ENCODE measurements at regions not wholly inside any gene's neighbourhood (a gene's known extent, or its start where the extent isn't known, plus 50 kb on each side); places are given as distances from the start of the nearest gene placed in this dataset.
"Not testable (repeated sequence)": the region's sequence is repeated elsewhere in the genome, so short reads cannot be mapped to it uniquely, and the experiment has no call there.

DNA sequence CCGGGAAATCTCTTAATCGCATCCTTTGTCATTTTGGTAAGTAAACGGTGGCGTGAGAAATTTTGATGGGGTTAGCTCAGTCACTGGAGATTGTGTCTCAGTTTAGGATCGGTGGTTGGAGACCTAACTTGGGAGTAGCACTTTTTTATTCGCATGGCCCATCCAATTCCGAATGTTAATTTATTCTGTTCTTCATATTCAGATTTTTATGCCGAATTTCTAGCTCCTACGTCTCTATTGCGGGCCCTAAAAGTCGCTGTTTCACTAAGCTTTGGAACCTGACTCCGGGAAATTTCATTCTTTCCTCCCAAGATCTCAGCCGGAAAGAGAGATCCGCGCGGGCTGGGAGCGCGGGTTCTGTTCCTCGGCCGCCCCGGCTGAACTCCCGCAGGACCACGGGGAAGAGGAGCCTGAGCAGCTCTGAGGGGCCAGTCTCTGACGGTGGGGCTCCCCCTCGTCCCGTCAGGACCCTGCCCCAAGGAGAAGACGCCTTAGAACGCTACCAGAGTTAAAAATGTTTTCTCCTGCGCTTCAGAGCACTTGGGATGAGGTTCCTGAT, 279.7 kb downstream of the FAM72C start:
- no peak for DNase-seq

DNA sequence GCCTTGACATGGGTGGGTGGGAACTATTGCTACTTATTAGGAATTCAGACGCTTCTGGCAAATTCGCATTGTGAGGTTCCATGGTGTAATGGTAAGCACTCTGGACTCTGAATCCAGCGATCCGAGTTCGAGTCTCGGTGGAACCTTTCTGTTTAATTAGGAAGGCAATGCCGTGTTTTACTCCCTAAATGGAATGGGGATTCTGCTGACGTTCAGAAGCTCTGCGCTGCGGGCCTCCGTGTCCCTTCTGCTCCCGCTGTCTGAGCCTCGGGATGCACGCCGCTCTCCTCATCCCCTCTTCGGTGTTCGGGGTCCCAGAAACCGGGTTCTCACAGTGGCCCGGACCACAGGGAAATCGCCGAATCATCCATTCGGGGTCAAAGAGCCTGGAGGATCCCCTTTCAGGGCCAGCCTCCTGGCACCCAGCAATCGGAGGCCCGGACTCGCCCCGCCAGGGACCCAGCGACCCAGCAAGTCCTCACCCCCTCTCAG, 280.3 kb downstream of the FAM72C start:
- DNase-seq = no peak

DNA sequence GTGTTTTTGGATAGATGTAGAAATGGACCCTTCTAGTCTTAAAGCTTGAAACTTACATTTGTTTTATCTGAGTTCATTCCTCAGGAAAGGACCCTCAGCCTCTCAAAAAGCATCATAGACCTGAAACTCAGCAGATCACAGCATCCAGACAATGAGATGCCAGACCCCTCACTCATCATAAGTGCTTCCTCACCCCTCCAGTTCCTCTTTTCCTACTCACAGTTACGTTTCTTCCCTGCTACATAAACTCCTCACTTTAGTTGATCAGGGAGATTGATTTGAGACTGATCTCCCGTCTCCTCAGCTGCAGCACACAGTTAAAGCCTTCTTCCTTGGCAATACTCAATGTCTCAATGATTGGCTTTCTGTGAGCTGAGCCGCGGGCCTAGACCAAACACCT, 282.0 kb downstream of the FAM72C start:
- no peak for DNase-seq

DNA sequence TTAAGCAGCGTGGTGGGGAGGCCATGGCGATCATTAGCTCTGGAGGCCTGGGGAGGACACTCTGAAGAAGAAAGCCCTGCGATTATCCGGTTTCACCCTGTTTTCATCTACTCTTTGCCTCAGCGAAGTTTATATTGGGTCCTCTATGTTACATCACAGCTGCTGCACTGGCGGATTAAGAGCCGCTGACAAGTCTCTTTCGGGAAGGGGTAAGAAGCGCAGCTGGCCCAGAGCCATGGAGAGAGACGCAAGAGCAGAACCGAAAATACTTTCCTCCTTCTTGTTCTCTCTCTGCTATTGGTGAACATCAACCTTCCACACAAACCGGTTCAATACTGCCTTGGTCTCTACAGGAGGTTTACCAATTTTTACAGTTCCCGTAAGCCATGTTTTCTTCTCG, 291.5 kb downstream of the FAM72C start:
- DNase-seq = no peak

DNA sequence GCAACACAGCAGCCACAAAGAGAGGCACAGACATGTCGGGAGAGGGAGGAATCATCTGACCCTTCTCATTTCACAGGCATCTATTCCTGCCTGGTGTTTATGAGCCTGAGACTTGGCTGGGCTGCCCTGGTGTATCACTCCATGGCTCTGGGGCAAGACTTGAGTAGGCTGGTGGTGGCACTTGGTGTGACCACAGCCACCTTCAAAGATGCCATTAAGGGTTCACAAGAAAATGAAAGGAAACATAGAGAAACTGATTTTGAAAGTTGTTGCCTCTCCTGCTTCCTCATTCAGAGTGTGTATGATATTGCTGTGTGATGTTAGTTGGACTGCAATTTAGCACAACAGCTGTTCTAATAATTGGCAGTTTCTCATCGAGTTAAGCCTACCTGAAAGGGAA, 298.8 kb downstream of the FAM72C start:
- no peak for DNase-seq

DNA sequence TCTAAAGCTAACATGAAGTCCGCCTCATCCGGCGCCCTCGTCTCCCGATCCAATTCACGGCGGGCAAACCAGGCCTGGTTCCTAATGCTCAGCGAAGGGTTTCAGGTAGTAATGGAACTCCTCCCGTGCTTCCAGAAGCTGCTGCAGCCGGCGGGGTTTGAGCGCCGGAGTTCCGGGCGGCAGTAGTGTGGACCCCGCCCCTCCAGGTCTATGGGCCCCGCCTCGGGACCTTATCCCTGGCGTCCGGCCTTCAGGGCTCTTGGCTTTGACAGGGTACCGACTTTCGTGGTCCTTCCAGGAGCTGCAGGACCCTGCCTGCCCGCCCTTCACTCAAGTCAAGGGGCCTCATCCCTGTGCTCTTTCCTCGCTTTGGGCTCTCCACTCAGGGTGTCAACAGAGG, 304.1 kb downstream of the FAM72C start:
- no peak for DNase-seq

DNA sequence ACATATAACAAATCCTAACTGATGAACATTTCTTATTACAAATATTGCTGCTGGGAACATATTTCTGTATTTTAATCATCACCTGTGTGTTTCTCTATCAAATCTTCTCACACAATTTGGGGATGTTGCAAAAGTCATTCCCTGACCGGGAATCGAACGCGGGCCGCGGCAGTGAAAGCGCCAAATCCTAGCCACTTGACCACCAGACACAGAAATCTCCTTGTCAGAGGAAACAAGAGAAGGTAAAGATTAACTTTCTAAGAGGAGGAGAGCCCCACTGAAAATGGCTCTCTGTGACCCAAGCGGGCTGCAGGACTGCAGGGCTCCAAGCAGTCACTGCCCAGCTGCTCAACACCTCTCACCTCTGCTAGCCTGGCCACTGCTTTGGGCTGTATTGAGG, 304.9 kb downstream of the FAM72C start:
- DNase-seq = no peak

DNA sequence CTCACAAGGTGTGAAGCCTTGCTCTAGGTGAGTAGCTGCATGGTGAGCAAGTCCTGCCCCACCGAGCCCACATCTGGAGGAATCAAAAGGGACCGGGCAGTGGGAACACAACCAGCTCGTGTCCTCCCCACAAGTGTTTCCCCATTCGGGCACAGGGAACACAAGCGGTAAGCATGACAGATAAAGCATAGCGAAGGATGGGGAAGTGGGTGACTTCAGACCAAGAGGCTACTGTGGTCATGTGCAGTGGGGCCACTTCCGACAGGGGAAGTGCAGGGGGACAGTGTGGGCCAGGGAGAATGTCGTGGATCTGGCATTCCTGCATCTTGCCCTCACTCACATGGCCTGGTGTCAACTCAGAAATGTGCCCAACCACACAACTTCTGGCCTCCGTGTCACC, 306.2 kb downstream of the FAM72C start:
- no peak for DNase-seq

DNA sequence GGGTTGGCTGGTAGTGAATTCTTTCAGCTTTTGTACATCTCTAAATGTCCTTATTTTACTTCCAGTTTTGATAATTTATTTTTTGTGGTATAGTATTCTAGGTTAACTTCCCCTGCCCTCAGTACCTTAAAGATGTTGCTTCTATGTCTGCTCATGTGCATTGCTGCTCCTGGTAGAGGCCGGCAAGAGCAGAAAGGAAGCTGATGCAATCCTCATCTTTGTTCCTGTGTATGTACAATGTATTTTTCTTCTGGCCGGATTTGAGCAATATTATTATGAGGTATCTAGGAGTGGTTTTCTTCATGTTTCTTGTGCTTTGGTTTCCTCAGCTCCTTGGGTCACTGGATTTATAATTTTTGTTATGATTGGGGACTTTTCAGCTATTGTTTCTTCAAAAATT, 308.7 kb downstream of the FAM72C start:
- DNase-seq = not testable (repeated sequence)

DNA sequence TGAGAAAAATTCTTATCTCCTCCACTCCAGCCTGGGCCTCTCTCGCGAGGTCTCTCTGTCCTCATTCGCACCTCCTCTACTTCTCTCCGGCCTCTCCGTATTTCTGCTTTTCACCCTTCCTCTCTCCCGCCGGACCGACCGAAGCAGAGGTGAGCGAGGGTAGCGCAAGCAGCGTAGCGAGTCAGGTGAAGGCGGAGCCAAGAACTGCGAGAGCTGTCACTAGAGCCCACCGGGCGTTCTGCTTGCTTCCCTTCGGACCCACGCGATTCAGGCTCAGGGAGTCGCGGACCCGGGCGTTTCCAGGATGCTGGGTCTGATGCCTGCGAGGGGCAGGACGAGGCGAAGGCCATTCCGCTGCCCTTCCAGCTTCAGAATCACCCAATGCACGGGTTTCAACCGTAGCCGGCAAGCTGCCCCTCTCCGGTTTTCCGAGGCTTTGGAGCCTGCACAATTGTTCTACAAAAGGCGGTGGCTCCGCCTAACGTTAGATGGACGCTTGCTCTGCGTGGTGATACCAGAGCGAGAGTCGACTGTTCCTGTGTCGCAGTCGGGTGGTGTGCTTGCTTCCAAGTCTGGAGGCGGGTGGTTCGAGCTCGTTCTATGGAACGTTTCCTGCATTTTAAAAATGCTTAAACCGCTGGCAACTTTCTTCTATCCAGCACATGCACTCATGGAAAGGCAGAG, 310.2 kb downstream of the FAM72C start:
- DNase-seq = no peak

DNA sequence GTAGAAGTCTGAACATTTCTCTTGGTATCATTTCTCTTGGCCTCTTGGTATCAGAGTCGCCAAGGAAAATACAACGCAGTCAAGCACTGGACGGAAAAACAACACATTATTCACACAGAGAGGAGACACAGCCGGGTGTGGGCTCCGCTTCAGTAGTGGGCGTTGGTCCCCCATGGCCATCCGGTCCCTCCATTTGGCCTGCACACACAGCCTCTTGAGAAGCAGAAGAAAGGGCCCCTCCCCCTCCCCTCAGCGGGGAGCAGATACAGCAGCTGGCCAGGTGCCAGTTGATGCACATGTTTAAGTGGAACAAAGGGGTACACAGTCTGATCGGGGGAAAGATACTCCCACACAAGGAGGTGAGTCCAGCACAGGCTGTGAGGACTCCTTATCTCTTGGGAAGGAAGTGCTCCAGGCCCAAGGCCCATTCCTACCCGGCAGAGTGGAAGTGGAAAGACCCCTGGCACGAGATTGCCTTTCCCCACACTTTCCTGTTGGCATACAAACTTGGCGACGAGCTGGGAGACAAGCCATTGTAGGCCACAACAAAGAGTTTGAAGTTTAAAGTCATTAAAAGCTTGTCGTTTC, 311.3 kb downstream of the FAM72C start:
- DNase-seq = no peak

DNA sequence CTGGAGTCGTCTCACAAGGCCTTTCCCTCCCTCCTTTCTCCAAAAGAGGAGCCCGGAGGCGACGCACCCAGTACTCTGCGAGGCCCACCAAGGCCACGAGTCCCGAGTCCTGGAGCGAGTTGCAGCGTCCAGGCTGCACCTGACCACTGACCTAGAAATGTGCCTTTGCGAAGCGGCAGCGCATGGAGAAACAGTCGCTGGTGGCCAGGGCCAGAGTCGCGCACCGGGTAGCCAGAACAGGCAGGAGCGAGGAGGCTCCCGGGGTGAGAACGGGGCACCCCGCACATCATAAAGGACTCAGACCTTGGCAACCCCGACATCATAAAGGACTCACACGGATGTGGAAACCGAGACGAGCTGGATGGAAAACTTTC, 318.4 kb downstream of the FAM72C start:
- DNase-seq = no peak

DNA sequence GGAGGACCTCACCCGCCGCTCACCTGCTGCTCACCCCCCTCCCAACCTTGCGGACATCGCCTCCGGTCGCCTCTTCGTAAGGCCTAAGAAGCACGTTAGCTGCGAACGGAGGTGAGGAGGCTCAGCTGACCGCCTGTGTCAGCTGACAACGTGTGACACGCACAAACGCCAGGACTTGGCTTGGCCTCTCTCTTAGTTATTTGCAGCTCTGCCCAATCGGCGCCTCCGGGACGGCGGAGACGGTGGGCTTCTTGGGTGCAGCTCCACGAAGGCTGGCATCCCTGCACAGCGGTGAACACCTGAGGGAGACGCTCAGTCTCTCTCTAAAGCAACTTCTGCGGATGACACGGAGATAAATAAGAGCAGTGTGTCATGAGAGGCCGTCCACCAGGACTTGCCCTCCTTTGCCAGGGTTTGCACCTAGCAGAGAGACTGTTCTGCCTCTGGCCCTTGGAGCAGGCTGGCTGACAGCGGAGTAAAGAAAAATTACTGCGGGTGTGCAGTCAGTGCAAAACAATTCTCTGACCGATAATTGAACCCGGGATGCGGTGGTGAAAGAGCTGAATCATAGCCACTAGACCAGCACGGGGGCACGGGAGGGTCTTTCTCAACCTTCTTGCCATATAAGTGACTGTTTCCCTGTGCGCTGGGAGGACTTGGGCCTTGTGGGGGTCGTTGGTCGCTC, 318.9 kb downstream of the FAM72C start:
- no peak for DNase-seq

DNA sequence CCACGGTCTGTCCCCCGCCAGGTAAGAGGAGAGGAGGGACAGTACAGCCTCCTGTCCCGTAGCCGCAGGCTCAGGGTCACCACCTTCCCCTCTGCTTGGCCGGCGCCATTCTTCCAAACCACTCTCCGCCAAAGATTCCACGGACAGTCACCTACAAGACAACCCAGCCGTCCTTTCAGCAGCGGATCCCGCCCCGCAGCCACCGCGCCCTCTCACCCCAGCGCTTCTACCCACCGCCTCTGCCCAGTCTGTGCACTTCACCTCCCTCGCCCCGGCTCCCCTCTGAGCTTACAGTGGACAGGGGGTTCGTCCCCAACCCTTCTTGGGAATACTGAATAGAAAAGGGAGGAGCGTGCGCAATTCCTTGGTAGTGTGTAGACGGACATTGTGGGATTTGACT, 319.6 kb downstream of the FAM72C start:
- no peak for DNase-seq

DNA sequence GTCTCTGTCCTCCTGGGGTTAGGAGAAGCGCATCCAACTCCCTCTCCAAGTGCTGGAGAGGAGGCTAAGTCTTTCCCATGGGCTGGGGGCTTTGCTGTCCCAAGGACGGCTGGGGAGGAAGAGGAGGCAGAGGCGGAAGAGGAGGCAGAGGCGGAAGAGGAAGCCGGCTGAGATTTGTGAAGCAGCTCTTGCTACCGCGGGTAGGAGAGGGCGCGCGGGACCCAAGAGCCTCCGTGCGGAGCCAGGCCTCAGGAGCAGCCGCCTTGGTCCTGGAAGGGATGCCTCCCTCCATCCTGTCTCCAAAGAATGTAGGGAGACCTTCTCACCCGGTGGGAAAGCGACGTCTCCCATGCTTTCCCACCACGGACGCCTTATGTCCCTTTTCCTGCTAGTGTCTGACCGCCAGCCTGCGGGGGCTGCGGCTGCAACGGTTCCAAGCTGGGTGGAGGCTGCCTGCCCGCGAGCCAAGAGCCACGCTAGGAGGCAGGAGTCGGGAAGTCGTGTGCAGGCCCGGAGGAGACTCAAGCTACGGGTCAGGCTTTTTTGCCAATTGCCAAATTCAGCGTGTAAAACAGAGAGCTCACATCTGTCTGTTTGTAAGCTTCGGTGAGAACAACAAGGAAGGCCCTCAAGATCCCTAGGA, 320.3 kb downstream of the FAM72C start:
- no peak for DNase-seq

DNA sequence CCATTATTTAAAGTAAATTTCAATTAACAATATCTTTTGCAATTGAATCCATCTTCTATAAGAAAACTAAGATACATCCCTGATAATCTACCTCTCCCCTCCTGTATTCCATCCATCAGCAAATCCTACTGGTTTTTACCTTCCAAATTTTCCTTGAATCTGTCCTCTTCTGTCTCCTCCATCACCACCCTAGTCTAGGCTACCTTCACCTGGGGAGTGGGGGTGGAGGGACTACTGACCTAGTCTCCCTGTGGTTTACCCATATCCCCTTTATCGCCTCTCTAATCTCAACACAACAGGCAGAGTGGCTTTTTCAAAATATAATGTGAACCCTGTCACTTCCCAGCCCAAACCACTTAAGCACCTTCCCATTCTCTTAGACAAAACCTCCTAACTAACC, 327.8 kb downstream of the FAM72C start:
- DNase-seq = not testable (repeated sequence)

DNA sequence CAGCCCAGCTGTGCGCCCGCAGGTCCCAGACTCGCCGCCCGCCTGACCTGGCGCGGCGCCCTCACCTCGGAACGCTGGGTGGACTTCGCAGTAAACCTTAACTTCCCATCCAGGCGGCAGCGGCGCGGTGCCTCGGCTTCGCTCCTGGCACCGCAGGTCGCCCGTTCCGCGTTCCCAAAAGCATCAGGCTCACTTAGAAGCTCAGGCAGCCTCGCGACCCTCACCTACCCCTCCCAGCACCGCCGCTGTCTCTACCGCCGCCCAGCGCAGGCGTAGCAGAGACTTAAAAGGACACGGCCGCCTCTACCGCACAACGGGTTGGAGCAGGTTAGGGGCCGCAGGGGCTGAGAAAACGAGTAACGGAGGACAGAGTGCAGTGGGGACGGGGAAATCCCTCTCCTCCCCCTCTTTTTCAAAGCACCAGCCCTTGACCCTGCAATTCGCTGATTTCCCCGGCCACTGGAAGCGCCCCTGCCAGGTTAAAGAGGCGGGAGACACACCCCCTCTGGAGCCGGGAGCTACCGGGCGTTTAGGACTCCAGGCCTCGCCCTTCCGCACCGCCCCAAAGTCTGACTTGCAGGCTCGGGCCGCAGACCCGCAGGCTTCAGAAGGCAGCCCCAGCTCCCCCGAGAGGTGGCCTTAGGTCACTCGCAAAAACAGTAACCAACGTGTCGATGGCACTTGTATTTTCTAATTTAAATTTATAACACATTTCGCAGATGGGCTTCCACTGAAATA, 328.5 kb downstream of the FAM72C start:
- DNase-seq = no peak

DNA sequence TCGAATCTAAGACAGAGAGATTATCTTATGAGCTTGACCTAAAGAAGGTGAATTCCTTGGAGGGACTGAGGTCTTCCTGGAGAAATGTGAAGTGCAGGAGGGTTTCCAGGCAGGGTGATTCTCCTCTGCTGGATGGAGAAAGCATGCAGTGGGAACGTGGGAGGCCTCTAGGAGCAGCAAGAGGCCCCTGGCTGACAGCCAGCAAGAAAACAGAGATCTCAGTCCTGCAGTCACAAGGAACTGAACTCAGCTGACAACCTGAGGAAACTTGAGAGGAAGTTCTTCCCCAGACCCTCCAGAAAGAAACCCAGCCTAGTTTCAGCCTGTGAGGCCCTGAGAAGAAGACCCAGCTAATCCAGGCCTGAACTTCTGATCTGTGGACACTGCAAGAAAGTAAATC, 345.9 kb downstream of the FAM72C start:
- DNase-seq = no peak

DNA sequence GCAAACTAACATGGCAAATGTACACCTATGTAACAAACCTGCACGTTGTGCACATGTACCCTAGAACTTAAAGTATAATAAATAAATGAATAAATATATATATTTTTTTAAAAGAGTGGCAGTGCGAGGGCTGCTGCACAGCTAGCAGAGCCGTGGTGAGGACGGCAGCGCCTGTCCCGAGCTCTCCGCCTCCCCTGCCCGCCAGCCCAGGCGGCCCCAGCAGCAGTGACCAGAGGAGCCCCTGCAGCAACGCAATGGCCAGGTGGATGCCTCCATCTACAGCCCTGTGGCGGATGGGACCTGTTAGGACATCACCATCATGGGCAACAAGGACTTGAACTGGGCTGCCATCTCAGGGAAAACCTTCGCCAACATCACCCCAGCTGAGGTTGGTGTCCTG, 351.9 kb downstream of the FAM72C start:
- DNase-seq = no peak

DNA sequence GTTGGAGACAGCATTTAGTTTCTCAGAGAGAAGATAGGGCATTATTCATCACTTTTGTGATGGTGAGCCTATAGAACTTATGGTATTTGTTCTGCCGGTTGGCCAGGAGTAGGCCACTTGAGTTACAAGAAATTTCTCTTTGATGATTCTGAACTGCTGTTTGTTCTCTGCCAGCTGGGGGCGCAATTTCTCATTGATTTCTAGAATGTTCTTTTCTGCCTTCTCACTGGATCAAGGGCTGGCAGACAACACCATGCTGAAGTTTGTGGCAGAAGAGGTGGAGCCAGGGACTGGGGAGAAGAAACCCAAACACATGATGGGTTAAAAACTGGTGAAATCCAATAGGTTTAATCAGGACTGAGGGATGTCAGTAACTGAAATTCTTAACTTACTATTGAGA, 360.6 kb downstream of the FAM72C start:
- no peak for DNase-seq

DNA sequence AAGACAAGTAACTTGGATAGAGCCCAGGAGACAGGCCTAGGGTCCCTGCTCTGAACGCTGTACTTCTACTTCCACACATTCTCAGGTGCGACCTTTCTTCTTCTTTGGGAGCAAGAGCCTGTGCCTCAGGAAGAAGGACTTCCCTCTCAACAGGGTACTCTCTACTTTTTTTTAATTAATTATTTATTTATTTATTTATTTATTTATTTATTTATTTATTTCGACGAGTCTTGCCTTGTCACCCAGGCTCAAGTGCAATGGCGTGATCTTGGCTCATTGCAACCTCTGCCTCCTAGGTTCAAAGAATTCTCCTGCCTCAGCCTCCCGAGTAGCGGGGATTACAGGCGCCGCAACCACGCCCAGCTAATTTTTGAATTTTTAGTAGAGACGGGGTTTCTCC, 361.6 kb downstream of the FAM72C start:
- no peak for DNase-seq

DNA sequence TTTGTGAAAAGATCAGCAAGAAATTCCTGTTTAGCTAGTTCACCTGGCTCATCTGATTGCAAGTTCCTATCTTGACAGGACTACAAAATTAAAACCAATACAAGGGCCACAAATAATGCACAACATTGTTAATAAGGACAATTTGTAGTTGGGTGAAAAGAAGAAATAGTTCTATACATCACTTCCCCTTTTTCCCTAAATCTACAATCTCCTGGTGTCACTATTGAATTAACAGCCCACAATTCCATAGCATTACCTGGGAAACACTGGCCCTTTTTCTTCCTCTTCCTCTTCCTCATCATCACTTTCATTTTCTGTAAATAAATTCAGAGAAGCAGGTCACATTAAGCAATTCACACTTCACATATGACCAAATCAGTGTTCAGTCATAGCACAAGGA, 366.9 kb downstream of the FAM72C start:
- DNase-seq = no peak

DNA sequence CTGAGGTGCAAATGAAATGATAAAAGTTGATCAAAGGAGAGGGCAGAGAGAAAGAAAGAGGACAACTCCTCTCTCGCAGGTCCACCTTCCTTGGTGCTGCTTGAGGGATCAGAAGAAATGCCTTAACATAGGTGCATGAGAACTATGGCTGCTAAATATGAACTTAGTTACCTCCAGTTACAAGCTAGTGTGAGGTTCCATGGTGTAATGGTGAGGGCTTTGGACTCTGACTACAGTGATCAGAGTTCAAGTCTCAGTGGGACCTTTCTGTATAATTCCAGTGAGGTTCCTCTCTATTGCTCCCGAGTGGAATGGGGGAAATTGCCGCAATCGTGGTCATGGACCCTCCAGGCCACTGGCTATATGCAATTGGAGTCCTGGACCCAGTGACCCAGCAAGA, 387.3 kb downstream of the FAM72C start:
- no peak for DNase-seq
